ENCODE measurements at regions not wholly inside any gene's neighbourhood (a gene's known extent, or its start where the extent isn't known, plus 50 kb on each side); places are given as distances from the start of the nearest gene placed in this dataset.
"Not testable (repeated sequence)": the region's sequence is repeated elsewhere in the genome, so short reads cannot be mapped to it uniquely, and the experiment has no call there.

GRCh38 chr15:45812200-45812599 lies 177.4 kb downstream of the SQOR start:
- no peak for DNase-seq

DNA sequence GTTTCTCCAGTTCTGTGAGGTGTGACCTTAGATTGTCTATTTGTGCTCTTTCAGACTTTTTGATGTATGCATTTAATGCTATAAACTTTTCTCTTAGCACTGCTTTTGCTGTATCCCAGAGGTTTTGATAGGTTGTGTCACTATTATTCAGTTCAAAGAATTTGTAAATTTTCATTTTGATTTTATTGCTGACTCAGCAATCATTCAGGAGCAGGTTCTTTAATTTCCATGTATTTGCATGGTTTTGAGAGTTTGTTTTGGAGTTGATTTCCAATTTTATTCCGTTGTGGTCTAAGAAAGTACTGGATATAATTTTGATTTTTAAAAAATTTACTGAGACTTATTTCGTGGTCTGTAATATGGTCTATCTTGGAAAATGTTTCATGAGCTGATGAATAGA lies 182.7 kb downstream of the SQOR start:
- not testable (repeated sequence) for DNase-seq

DNA sequence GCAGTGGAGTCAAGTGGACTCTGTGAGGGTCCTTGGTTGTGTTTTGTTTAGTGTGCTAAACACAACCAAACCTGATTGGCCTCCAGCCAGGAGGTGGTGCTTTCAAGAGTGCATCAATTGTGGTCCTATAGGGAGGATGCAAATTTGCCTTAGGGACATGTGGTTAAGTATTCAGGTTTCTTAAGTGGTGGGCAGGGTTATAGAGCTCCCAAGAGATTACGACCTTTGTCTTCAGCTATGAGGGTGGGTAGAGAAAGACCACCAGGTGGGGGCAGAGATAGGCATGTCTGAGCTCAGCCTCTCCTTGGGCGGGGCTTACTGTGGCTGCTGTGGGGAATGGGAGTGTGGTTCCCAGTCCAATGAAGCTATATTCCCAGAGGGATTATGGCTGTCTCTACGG lies 186.6 kb downstream of the SQOR start:
- DNase-seq = no peak

DNA sequence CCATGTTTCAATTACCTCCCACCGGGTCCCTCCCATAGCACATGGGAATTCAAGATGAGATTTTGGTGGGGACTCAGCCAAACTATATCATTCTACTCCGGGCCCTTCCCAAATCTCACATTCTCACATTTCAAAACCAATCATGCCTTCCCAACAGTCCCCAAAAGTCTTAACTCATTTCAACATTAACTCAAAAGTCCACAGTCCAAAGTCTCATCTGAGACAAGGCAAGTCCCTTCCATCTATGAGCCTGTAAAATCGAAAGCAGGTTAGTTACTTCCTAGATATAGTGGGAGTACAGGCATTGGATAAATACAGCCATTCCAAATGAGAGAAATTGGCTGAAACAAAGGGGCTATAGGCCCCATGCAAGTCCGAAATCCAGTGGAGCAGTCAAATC lies 188.1 kb downstream of the SQOR start:
- not testable (repeated sequence) for DNase-seq

DNA sequence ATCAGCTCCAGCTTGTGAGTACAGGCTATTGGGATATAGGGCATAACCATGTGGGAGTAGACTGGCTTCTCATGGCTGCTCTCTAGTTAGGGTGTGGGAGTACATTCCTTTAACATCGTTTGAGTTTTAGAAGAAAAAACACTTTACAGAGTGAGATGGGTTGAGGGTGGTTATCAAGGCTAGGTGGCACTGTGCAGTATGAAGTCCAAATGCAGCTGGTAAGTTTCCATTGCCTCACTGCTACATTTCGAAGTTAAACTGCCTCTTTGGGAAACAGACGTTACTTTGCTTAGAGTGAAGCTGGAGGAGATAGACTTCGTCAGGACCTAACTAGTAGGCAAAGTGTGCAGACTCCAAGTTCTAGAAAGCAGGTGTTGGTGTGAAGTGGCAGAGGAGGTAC lies 192.4 kb downstream of the SQOR start:
- no peak for DNase-seq

- no peak for DNase-seq
Observed at GRCh38 chr15:45827766-45828165, 192.9 kb downstream of the SQOR start.

GRCh38 chr15:45829336-45830153 lies 194.7 kb downstream of the SQOR start:
- no peak for DNase-seq

DNA sequence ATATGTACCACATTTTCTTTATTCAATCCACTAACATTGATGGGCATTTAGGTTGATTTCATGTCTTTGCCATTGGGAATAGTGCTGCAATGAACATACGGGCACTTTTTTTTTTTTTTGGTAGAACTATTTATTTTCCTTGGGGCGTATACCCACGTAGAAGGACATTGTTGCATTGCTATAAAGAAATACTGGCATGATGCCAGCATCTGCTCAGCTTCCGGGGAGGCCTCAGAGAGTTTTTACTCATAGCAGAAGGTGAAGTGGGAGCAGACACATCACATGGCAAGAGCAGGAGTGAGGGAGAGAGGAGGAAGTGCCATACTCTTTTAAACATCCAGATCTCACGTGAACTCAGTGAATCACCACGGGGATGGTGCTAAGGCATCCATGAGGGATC lies 197.0 kb downstream of the SQOR start:
- DNase-seq = no peak

GRCh38 chr15:45834622-45835021 lies 199.8 kb downstream of the SQOR start:
- DNase-seq = no peak

DNA sequence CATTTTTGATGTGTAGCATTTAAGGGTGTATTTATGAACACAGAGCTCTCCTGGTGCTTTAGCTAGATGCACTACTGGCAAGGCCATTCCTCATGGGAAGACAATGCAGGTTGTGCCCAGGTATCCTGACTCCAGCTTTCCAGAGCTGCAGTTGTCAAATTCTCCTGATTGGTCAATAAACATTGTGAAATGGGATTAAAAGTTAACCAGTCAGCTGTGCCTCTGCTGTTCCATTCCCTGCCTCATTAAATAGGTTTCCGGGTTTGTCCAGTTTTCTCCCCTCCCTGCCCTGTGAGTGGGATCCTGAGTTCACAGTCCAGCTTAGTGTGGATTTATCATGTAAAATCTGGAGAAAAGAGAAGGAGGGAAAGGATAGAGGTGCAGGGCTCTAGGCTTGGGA lies 207.3 kb downstream of the SQOR start:
- no peak for DNase-seq

DNA sequence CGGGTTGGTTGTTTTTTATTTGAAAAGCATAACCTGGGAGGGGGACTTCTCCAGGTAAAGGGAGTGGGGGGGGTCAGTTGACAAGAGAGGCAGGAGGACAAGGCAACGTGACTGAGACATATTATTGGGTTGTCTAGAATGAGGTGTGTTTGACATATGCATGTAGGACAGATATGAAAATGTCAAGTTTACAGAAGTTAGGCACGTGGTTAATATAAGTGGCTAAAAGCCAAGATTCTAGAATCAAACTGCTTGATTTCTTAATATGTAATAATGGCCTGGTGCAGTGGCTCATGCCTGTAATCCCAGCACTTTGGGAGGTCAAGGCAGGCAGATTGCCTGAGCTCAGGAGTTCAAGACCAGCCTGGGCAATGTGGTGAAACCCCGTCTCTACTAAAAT lies 212.8 kb downstream of the SQOR start:
- DNase-seq = no peak

- DNase-seq = no peak
Observed at GRCh38 chr15:45849136-45849535, 214.3 kb downstream of the SQOR start.

DNA sequence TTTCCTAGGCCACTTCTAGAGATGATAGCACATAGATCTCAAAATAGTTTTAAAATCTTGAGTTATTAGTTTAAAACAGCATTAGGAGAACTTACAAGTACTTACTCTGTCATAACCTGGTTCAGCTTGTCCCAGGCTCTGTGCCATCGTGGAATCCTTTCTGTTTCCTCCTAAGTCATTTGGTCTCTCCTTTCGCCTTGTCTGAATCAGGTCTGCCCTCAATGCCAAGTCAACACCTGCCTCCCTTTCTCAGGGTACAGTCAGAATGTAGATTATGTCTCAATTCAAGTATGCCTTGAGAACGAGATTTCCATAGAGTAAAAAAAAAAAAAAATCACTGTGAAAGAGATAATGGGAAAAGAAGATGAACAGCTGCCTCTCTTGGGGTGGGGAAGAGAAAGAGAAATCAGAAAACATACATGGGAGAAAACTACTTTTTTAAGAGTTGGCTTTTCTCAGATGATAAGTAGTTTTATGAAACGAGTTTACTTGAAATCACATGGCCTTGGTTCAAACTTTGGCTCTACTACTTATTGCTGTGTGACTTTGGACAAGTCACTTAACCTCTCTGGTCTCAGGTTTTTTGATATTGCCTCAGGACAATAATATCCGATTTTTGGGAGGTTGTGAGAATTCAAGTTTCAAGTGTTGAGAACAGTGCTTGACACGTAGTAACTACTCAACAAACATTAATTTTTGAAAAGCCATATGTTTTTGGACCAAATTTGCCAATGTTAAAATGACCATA lies 219.8 kb downstream of the SQOR start:
- DNase-seq = no peak

DNA sequence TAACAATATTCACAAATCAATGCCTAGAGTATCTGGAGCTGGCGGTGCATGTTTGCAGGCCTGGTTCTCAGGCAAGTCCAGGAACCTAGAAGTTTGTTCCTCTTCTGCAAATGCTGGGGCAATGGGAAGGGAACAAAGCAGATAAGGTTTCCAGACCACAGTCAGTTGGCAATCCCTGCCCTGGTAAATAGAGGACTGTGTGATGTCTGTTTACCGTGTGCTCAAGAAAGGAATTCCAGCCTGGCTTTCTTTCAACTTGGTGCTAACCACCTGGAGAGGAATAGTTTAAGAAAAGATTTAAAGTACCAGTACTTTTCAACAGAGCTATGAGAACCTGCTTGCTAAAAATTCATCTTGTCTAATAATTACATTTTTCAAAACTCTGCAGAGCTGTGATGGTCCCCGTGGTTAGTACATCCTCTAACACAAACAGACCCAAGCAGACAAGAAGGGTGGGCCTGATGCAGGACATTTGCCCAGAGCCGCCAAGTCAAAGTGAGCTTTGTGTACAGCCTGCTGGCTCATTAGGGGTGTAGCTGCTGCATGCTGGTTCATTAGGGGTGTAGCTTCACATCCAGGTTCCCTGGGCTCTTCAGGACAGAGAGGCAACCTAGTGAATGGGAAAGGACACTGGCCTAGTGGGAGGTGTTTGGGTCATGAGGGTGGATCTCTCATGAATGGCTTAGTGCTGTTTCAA lies 220.5 kb downstream of the SQOR start:
- DNase-seq = no peak

DNA sequence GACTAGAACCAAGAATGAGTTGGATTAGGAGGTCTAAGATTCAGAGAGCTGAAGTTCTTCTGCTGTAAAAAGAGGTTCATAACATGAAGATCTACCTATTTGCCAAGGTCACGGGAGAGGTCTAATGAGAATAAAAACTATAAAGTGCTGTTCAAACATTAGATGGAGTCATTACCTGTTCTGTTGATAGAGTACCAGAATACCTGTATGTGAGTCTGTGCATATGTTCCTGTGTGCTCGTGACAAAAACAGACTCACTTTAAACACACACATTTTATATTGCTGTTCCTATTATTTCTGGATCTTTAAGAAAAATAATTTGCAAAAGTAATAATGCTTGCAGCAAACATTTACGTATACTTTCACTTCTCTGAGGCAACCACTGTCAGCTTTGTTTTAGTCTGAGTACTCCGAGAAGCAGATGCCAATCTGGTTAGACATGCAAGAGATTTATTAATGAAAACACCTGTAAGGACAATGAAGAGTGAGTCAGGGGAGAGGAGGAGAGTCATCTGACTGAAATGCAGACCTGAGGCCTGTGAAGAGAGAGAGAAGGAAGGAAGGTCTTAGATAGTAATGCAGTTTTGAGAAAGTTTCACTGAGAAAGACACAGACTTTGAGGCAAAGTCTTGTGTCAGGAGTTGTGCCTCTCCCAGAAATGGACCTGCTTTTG lies 221.2 kb downstream of the SQOR start:
- DNase-seq = no peak

DNA sequence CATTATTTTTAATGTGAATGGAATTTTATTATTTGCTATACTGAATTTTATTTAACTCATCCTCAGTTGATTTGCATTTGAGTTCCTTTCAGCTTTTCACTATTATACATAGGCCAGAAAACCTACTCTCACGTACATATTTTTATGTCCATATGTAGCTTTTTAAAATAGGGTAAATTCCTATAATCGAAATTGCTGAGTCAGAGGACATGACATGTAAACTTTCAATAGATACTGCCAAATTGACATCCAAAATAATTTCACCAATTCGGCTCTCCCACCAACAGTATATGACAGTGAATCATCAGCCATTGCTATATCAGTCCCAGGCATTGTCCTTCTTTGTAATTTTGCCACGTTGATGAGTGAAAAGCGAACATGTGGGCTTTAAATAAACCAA lies 222.5 kb downstream of the SQOR start:
- no peak for DNase-seq

DNA sequence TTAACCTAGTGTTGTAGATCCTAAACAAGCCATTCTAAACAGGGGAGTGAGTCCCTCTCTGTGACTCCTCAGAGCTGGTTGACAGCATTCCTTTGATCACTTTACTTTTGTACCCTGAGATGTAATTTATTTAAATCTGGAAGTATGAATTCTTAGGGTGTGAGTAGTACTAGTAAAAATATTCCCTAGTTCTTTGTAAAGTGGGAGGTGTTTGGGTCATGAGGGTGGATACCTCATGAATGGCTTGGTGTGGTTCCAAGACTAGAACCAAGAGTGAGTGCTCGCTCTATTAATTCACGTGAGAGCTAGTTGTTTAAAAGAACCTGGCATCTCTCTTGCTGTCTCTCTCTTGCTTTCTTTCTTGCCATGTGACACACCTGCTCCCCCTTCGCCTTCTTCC lies 223.7 kb downstream of the SQOR start:
- no peak for DNase-seq

DNA sequence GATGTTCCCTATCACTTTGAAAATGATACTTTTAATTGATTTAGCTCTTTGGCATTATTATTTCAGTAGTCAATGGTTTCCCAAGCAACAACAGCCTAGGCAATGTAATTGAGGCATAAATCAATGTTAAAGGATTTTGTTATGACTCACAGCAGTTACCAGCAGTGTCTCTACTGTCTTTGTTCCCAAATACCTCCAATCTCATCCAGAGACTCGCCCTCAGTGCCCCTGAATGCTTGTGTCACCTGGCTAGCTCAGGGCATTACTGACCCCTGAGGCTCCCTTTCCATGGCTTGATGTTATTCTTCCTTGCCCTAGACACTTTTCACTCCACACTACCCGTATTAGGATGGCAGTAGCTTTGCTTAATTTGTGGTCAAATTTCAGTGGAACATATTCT lies 227.2 kb downstream of the SQOR start:
- DNase-seq = no peak

DNA sequence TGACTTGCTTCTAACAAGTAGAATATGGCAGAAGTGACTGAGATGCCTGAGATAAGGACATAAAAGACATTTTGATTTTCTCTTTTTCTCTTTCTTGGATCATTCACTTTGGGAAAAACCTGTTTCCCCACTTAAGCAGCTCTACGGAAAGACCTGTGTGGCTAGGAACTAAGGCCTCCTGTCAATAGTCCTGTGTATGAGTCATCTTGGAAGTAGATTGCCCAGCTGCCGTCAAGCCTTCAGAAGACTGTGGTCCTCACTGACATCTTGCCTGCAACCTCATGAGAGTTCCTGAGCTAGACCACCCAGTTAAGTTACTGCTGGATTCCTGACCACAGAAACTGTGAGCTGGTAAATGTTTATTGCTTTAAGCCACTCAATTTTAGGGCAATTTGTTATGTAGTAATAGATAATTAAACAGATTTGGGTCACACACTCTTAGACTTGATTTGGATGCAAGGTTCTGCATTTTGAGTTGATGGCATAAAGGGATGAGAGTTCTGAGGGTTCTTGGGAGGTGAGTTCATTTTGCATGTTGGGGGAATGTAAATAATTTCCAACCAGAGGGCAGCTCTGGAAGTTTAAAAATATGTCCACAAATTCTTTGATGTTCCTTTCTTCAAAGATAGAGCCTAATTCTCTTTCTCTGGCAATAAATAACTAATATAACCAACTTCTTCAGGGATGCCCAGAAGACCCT lies 229.2 kb downstream of the SQOR start:
- no peak for DNase-seq

DNA sequence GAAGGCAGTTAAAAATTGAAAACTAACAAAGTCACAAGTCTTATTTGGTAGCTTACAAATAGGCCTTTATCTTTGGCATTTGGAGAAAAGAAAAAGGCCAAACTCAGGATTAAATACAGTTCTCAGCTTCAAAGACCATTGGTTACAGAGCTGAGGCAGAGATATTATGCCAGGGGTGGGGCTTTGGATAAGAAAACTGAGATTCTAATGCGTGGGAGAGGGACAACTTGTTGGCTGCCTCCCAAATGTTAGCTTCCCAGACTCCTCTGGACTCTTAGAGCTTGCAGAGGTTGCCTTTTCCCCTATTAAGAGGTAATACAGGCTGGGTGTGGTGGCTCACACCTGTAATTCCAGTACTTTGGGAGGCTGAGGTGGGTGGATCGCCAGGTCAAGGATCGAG lies 231.8 kb downstream of the SQOR start:
- no peak for DNase-seq

DNA sequence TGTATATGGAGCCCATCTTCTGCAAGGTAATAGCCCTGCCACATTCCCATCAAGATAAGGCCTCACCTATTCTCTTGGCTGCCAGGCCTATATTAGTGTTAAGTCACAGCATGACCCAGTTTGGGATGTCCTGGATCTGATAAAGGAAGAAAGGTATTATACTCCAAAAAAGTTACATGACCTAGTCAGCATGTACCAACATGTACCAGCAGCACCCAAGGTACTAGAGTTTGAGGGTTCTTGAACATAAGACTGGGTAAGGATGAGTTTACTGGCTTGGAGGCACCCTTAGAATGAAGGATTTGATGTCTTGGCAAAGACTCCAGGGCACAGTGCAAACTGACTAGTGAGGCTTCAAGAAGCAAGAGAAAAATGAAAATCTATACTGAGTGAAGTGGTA lies 232.5 kb downstream of the SQOR start:
- DNase-seq = no peak

- no peak for DNase-seq
Observed at GRCh38 chr15:45868109-45868691, 233.4 kb downstream of the SQOR start.

Data from activated CD4-positive, alpha-beta T cell treated with anti-CD3 and anti-CD28 coated beads for 48 hours (primary cell).